Left lung (tissue), 4 donors: ENCODE measurements at regions not wholly inside any gene's neighbourhood (a gene's known extent, or its start where the extent isn't known, plus 50 kb on each side); places are given as distances from the start of the nearest gene placed in this dataset.
"Not testable (repeated sequence)": the region's sequence is repeated elsewhere in the genome, so short reads cannot be mapped to it uniquely, and the experiment has no call there.

ENCODE experiments used
- ATAC-seq: fragments of 200-7000 bp; cut with Tn5 transposase; one replicate; pipeline ENCODE4 v1.9.1; 2020; ENCODE audit warnings: moderate library complexity
- DNase-seq, 4 donors: peaks; one replicate each; pipeline ENCODE4 v3.0.0-alpha.2; 2013 to 2020
- H3K27ac ChIP-seq, 2 donors: fragments of 200-600 bp; sonication (generic) in 1 of 2; one replicate each; pipeline versions ENCODE4 v1.5.0 to v1.8.0; 2020 to 2021
- H3K27me3 ChIP-seq, 2 donors: fragments of 200-600 bp; sonication (generic) in 1 of 2; one replicate each; pipeline versions ENCODE4 v1.5.0 to v1.8.0; 2020 to 2021
- H3K36me3 ChIP-seq, 2 donors: fragments of 200-600 bp; sonication (generic) in 1 of 2; one replicate each; pipeline versions ENCODE4 v1.5.0 to v1.8.0; 2020 to 2021
- H3K4me1 ChIP-seq, 2 donors: fragments of 200-600 bp; one replicate each; pipeline ENCODE4 v1.8.0; 2021
- H3K4me3 ChIP-seq, 2 donors: fragments of 200-600 bp; sonication (generic) in 1 of 2; one replicate each; pipeline versions ENCODE4 v1.5.0 to v1.8.0; 2020 to 2021; ENCODE audit warnings: mild to moderate bottlenecking in 1 of 2
- H3K9me3 ChIP-seq, 2 donors: fragments of 200-600 bp; sonication (generic) in 1 of 2; one replicate each; pipeline versions ENCODE4 v1.5.0 to v1.8.0; 2020 to 2021
- intact Hi-C, 2 donors: fragments of 100-400 bp; cut with DNase I; formaldehyde crosslinking; loops; one replicate each; pipeline versions ENCODE4 v1.11.2 to v1.14.2; 2022
- TF ChIP-seq, protein P1 (sequence below), 2 donors: fragments of 200-600 bp; sonication (generic) in 1 of 2; IDR thresholded peaks; one replicate each; pipeline versions ENCODE4 v1.5.0 to v1.8.0; 2021; ENCODE audit warnings: antibody characterized with exemption in 2 of 2
- donor health status: DM: no; HTN: yes; CAD: no.
- donor health status: DM: no; HTN: no; CAD: no.

- no peaks in the 10 kb centered on the region for H3K9me3 ChIP-seq
- H3K27me3 ChIP-seq = no peaks in the 10 kb centered on the region
- no peaks in the 10 kb centered on the region for H3K36me3 ChIP-seq
- no peaks in the 10 kb centered on the region for H3K4me1 ChIP-seq
- ATAC-seq (peak; percentile 95), DNase-seq (peak in 3 of 4 donors; percentile 49 to 71 (median 65))
- TF ChIP-seq, protein P1, sequence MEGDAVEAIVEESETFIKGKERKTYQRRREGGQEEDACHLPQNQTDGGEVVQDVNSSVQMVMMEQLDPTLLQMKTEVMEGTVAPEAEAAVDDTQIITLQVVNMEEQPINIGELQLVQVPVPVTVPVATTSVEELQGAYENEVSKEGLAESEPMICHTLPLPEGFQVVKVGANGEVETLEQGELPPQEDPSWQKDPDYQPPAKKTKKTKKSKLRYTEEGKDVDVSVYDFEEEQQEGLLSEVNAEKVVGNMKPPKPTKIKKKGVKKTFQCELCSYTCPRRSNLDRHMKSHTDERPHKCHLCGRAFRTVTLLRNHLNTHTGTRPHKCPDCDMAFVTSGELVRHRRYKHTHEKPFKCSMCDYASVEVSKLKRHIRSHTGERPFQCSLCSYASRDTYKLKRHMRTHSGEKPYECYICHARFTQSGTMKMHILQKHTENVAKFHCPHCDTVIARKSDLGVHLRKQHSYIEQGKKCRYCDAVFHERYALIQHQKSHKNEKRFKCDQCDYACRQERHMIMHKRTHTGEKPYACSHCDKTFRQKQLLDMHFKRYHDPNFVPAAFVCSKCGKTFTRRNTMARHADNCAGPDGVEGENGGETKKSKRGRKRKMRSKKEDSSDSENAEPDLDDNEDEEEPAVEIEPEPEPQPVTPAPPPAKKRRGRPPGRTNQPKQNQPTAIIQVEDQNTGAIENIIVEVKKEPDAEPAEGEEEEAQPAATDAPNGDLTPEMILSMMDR (IDR thresholded peaks at IDR 0.05) = peak in 1 of 2 donors; percentile 39
- peak overlapping the region in 1 of 2 donors; percentile 35 for H3K27ac ChIP-seq
- no peak overlapping the region for H3K4me3 ChIP-seq
- intact Hi-C loops = loop anchor here in 1 of 2 donors (10.0 kb wide), 1 partner anchor 239 kb away; no protein-coding TSS in a partner anchor
Measured at GRCh38 chrX:45515262-45516215, 314.9 kb upstream of the DIPK2B start.

- H3K36me3 ChIP-seq = no peaks in the 10 kb centered on the region
- intact Hi-C loops = loop anchor here in 1 of 2 donors (10.0 kb wide), 1 partner anchor 242 kb away; no protein-coding TSS in a partner anchor
- H3K4me3 ChIP-seq = no peak overlapping the region
- DNase-seq (no peak), ATAC-seq (no peak)
- no peaks in the 10 kb centered on the region for H3K27me3 ChIP-seq
- TF ChIP-seq, protein P1 (IDR thresholded peaks at IDR 0.05) = no peak
- H3K9me3 ChIP-seq = no peaks in the 10 kb centered on the region
- no peak overlapping the region for H3K27ac ChIP-seq
- H3K4me1 ChIP-seq = no peaks in the 10 kb centered on the region
Measured at GRCh38 chrX:45513042-45513441, 312.4 kb upstream of the DIPK2B start.

GRCh38 chrX:45508454-45508853, 307.8 kb upstream of the DIPK2B start:
- H3K4me1 ChIP-seq = no peaks in the 10 kb centered on the region
- ATAC-seq = no peak
- H3K36me3 ChIP-seq = no peaks in the 10 kb centered on the region
- peak overlapping the region in 1 of 2 donors; percentile 46 for H3K27ac ChIP-seq
- no peaks in the 10 kb centered on the region for H3K9me3 ChIP-seq
- TF ChIP-seq, protein P1 (IDR thresholded peaks at IDR 0.05) = no peak
- DNase-seq = no peak
- no peak overlapping the region for H3K4me3 ChIP-seq
- no peaks in the 10 kb centered on the region for H3K27me3 ChIP-seq
- intact Hi-C loops = no loop called here

- ATAC-seq (no peak), DNase-seq (no peak)
- Histone ChIP-seq H3K36me3 (no peaks in the 10 kb centered on the region), H3K9me3 (no peaks in the 10 kb centered on the region), H3K4me1 (no peaks in the 10 kb centered on the region), H3K27me3 (no peaks in the 10 kb centered on the region), H3K27ac (peak overlapping the region; percentile 50 to 63), H3K4me3 (no peak overlapping the region)
- TF ChIP-seq, protein P1 (IDR thresholded peaks at IDR 0.05) = no peak
- intact Hi-C loops = no loop called here
Measured at GRCh38 chrX:45506149-45506730, 305.6 kb upstream of the DIPK2B start.

GRCh38 chrX:45505214-45505613, 304.5 kb upstream of the DIPK2B start:
- H3K36me3 ChIP-seq = no peaks in the 10 kb centered on the region
- H3K27ac ChIP-seq = no peak overlapping the region
- no peaks in the 10 kb centered on the region for H3K4me1 ChIP-seq
- no peak for DNase-seq
- no peak for ATAC-seq
- H3K27me3 ChIP-seq = no peaks in the 10 kb centered on the region
- no peaks in the 10 kb centered on the region for H3K9me3 ChIP-seq
- intact Hi-C loops = no loop called here
- TF ChIP-seq, protein P1 (IDR thresholded peaks at IDR 0.05) = no peak
- no peak overlapping the region for H3K4me3 ChIP-seq

DNA sequence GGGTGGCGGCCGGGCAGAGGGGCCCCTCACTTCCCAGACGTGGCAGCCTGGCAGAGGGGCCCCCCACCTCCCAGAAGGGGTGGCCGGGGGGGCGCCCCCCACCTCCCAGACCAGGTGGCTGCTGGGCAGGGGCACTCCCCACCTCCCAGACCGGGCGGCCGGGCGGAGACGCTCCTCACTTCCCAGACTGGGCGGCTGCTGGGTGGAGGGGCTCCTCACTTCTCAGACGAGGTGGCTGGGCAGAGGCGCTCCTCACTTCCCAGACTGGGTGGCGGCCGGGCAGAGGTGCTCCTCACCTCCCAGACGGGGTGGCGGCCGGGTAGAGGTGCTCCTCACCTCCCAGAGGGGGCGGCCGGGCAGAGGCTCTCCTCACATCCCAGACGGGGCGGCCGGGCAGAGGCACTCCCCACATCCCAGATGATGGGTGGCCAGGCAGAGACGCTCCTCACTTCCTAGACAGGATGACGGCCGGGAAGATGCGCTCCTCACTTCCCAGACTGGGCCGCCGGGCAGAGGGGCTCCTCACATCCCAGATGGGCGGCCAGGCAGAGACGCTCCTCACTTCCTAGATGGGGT, 303.2 kb upstream of the DIPK2B start:
- H3K27me3 ChIP-seq, H3K4me1 ChIP-seq, H3K36me3 ChIP-seq, H3K9me3 ChIP-seq, intact Hi-C loops, H3K27ac ChIP-seq, H3K4me3 ChIP-seq, ATAC-seq: not testable (repeated sequence)
- DNase-seq = peak in 1 of 4 donors; percentile 34
